Astrocyte of the hippocampus (primary cell): ENCODE measurements at regions not wholly inside any gene's neighbourhood (a gene's known extent, or its start where the extent isn't known, plus 50 kb on each side); places are given as distances from the start of the nearest gene placed in this dataset.

Source experiments
- DNase-seq: peaks from one replicate; pipeline ENCODE4 v3.0.0; 2011; ENCODE audit warnings: low read depth, low spot score

DNA sequence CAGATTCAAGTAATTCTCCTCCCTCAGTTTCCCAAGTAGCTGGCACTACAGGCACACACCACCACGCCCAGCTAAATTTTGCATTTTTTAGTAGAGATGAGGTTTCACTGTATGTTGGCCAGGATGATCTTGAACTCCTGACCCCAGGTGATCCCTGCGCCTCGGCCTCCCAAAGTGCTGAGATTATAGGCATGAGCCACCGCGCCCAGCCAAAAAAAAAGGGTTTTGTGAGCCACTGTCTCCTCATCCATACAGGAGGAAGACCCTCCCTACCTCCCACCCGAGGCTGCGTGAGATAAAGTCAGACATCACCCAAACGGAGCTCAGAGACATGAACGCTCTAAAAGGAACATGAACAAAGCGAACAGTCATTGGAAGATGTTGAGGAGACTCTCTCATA lies 745.7 kb downstream of the BRD1 start:
- DNase-seq = no peak

- DNase-seq = no peak
Observed at GRCh38 chr22:49081261-49081666, 746.4 kb downstream of the BRD1 start.

DNA sequence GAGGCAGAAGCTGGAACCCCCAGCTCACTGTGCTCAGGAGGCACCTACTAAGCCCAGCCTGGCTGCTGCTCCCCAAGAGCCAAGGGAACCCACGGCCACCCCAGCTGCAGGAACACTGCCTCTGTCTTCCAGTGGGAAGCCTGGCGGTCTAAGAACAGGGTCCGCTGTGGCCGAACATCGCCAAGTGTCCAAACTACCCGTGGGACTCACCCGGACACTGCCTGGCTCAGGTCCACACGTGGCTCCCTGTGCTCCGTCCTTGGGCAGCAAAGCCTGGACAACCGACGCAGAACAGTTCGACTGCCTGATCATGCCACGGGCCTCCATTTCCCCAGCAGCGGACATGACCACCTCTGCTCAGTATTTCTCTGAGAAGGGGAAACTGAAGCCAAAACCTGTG lies 747.0 kb downstream of the BRD1 start:
- no peak for DNase-seq

DNA sequence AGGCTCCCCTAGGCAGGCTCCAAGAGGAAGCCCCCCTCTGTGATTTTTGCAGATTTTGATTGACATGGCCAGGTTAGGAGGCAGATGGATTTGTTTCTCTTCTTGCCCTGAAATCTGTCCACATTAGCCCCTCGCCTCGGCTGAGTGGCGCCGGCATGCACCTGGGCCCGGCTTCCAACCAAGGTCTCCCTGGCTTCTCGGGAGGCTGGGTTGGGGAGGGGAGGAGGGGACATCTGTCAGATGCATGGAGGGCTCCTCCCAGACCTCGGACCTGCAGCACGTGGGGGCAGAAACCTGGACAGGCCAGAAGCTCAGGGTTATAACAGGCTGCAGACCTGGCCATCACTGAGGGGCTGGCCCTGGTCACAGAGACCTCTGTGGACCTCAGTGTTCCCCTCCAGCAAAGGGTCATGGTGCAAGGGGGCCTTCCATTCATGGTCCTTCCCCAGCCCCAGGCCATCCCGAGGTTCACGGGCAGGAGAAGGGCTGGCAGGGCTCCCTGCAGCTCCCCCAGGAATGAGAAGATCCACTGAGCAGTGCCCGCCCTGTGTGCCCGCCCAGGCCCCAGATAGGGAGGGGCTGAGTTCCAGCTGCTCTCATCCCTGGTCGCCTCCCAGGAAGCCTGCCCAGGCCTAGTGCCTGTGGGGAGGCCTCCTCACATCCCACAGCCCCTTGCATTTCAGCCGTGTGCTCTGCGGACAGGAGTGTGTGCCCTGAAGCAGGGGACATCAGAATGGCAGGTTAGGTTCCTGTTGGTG lies 747.8 kb downstream of the BRD1 start:
- no peak for DNase-seq

GRCh38 chr22:49079027-49079725 lies 748.5 kb downstream of the BRD1 start:
- DNase-seq = no peak

GRCh38 chr22:49078076-49078710 lies 749.5 kb downstream of the BRD1 start:
- DNase-seq = no peak

DNA sequence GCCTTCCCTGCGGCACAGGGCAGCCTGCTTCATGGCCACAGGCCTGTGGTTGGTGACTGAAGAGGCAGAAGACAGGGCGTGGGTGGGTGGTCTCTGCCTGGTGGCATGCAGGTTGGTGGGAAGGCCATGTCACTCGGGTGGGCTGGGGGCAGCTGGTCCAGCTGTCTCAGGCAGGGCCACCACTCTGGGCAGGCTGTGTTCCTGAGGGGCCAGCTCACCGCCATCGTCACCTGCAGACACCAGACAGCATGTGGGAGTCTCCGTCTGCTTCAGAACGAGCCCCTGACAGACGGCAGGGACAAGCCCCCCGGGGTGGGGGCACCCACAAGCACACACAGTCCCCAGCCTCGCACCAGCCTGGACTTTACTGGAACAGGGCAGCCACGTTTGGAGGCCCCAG lies 750.1 kb downstream of the BRD1 start:
- no peak for DNase-seq

DNA sequence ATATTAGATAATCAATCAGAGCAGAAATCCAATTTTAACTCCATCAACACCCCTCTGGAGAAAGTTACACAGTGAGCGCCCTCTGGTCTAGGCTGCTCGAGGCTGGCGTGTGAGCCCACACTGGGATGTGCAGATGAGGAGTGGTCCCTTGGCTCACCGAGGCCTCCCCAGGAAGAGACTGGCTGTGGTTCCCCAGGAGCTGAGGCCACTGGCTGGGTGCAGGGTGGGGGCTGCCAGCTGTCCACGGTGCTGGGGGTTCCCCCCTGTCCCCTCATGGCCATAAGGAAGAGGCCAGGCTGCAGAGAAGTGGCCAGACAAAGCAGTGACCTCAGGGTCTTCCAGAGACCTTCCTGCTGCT lies 750.7 kb downstream of the BRD1 start:
- DNase-seq = no peak

DNA sequence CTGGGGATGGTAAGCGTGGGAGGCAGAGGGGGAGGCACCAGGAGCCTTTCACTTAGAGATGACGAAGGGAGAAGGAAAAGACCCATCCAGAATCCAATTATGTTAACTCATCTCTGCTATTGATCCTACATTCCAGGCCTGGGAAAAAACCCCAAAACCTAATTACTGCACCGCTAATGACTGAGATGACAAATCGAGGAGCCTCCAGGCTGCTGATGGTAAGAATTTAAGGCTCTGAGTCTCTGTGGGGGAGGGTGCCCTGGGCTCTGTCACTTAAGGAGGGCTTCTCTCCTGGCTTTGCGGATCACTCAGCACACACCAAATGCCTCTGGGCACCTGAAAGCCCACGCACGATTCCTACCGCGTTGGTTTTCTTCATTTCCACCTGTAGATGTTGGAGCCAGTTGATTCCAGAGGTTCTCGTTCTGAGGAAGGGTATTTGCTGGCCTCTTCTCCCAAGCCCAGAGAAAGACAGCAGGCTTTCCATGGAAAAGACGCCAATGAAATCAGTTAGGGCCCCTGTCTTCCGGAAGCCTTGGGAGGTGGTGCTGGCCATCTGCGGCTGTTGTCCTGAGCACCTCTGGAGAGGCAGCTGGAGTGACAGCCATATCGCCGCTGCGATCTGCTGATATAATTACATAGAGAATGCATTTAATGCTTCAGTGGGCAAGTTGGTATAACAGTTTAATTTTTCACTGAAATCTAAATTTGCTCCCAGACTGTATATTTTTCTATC lies 751.2 kb downstream of the BRD1 start:
- DNase-seq = no peak

GRCh38 chr22:49075150-49075549 lies 752.5 kb downstream of the BRD1 start:
- no peak for DNase-seq

GRCh38 chr22:49073873-49074417 lies 753.7 kb downstream of the BRD1 start:
- no peak for DNase-seq

- no peak for DNase-seq
Observed at GRCh38 chr22:49072996-49073645, 754.6 kb downstream of the BRD1 start.

- no peak for DNase-seq
Observed at GRCh38 chr22:49070501-49070900, 757.2 kb downstream of the BRD1 start.

DNA sequence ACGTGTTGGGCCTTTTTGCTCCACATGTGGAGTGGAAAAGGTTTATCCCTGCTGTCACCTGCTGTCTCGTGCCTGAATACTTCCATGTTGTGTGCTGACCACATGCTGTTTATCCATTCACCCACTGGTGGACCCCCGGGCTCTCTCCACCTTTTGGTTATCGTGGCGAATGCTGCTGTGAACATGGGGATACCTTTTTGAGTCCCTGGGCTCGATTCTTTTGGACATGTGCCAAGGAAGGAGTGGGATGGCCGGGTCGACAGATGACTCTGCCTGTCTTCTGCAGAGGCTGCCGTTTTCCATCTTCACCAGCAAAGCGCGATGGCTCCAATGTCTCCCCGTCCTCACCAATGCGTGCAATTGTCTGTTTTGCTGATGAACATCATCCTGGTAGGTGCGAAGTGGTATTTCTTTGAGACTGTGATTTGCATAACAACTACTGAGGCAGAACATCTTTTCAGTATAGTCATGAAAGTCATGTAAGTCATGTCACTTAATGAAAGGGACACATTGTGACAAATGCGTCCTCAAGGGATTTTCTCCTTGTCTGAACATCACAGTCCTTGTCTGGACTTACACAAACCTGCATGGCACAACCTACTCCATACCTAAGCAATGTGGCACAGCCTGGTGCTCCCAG lies 758.7 kb downstream of the BRD1 start:
- DNase-seq = no peak

GRCh38 chr22:49067504-49067903 lies 760.2 kb downstream of the BRD1 start:
- DNase-seq = no peak

DNA sequence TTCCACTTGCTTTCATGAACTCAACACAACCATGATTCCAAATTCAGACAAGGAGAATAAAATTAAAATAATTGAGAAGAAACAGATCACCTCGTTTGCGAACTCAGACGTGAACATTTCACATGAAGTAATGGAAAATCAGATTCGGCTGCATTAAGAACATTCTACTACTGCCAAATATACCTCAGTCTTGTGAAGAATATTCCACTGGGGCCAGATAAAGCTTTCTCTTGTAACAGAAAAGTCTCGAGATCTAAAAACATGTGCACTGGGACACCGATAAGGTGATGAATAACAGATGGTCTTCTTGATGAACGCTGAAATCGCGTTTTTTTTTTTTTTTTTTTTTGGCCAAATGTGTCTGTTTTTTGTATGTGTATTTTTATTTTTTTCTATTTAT lies 761.1 kb downstream of the BRD1 start:
- no peak for DNase-seq

- DNase-seq = no peak
Observed at GRCh38 chr22:49064836-49065235, 762.8 kb downstream of the BRD1 start.

- no peak for DNase-seq
Observed at GRCh38 chr22:49063545-49063890, 764.2 kb downstream of the BRD1 start.

GRCh38 chr22:49062802-49063544 lies 764.7 kb downstream of the BRD1 start:
- no peak for DNase-seq

DNA sequence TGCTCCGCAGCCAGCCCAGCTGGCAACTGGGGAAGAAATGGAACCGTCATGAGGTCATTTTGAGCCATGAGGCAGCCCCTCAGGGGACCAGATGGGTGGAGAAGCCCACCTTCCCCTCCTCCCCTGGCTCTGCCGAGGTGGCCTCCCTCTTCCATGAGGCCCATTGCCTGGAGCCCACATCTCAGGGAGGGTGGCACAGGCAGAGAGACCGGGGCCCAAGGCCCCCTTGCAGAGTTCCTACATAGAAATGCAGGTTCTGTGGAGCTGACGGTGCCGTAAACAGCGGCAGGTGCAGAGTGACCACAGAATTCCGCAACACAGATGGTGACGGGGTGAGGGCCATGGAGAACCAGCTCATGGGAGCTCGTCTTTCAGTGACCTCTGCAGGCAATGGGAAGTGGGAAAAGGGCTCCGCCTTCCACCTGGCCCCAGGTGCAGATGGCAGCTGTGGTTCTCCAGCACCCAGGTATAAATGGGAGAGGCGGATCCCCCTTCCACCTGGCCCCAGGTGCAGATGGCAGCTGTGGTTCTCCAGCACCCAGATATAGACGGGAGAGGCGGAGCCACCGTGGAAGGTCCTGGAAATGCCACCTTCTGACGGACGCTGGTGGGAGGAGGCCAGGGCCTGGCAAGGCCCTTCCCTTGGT lies 765.4 kb downstream of the BRD1 start:
- no peak for DNase-seq
